ENCODE measurements at regions not wholly inside any gene's neighbourhood (a gene's known extent, or its start where the extent isn't known, plus 50 kb on each side); places are given as distances from the start of the nearest gene placed in this dataset.

DNA sequence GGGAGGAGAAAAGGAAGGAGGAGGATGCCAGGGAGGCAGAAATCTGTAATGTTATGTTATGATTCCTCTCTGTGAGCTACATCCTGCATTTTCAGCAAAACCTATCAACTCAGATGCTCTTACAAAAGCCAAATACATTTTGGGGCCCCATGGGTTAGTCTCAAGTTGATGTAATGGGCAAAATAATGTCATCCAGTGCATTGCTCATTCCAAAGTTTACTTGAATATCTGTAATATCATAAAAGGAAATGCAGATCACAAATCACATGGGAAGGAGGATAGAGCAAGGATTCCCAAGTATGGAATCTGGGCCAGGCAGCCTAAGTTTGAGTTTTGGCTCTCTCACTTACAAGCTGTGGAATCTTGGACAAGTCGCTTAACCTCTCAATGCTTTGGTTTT is 74.9 kb upstream of the SOD3 start:
- Histone ChIP-seq H3K9me2 (replicated peaks; ENCODE audit: insufficient read depth, low read length) (no peaks in the 10 kb centered on the region), H3K4me1 (ENCODE audit: low read length) (no peaks in the 10 kb centered on the region), H3K79me2 (ENCODE audit: low read length) (no peaks in the 10 kb centered on the region), H3K9me3 (replicated peaks; ENCODE audit: insufficient read depth, low read length) (no peaks in the 10 kb centered on the region), H3K4me2 (ENCODE audit: low read depth, low read length) (no peak overlapping the region), H3F3A (ENCODE audit: insufficient read depth, low read length) (no peaks in the 10 kb centered on the region), H3K27me3 (replicated peaks; ENCODE audit: insufficient read depth, low read length) (no peaks in the 10 kb centered on the region), H4K20me1 (ENCODE audit: insufficient read depth, low read length) (no peaks in the 10 kb centered on the region), H3K9ac (ENCODE audit: low read length) (no peak overlapping the region), H3K36me3 (replicated peaks; ENCODE audit: insufficient read depth, low read length) (no peaks in the 10 kb centered on the region), H2AFZ (ENCODE audit: low read length) (no peak overlapping the region), H3K4me3 (ENCODE audit: low read length) (no peak overlapping the region), H3K27ac (ENCODE audit: low read length) (no peak overlapping the region)
- DNase-seq: no peak
- no peak for TF ChIP-seq EZH2phosphoT487 (IDR thresholded peaks at IDR 0.05; ENCODE audit: low read length)
- no peak for TF ChIP-seq EZH2 (optimal IDR thresholded peaks at IDR 0.05; ENCODE audit: low read depth, low read length)
- TF ChIP-seq, protein P1, sequence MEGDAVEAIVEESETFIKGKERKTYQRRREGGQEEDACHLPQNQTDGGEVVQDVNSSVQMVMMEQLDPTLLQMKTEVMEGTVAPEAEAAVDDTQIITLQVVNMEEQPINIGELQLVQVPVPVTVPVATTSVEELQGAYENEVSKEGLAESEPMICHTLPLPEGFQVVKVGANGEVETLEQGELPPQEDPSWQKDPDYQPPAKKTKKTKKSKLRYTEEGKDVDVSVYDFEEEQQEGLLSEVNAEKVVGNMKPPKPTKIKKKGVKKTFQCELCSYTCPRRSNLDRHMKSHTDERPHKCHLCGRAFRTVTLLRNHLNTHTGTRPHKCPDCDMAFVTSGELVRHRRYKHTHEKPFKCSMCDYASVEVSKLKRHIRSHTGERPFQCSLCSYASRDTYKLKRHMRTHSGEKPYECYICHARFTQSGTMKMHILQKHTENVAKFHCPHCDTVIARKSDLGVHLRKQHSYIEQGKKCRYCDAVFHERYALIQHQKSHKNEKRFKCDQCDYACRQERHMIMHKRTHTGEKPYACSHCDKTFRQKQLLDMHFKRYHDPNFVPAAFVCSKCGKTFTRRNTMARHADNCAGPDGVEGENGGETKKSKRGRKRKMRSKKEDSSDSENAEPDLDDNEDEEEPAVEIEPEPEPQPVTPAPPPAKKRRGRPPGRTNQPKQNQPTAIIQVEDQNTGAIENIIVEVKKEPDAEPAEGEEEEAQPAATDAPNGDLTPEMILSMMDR (IDR thresholded peaks at IDR 0.05; ENCODE audit: low read length): no peak

DNA sequence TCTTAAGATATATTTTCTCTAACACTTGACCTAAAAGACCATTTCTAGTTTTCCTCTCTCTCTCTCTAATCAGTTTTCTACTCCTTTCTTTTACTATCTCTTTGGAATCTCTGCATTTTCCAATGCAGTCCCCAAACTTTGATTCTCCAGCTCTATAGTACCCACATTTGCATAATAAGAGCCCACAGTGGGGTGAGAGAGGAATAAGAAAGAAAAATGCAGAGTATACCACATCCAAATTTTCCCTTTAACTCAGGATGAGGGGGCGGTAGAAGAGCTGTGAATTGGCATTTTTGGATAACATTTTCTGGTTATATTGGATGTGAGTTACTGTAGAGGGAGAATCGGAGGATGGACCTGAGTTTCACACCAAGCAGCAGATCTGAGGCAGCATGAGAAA is 74.4 kb upstream of the SOD3 start:
- Histone ChIP-seq H3K4me1 (ENCODE audit: low read length) (no peaks in the 10 kb centered on the region), H3K9me2 (replicated peaks; ENCODE audit: insufficient read depth, low read length) (no peaks in the 10 kb centered on the region), H3K27me3 (replicated peaks; ENCODE audit: insufficient read depth, low read length) (no peaks in the 10 kb centered on the region), H3K4me3 (ENCODE audit: low read length) (no peak overlapping the region), H3K79me2 (ENCODE audit: low read length) (no peaks in the 10 kb centered on the region), H3K27ac (ENCODE audit: low read length) (no peak overlapping the region), H3K36me3 (replicated peaks; ENCODE audit: insufficient read depth, low read length) (no peaks in the 10 kb centered on the region), H3F3A (ENCODE audit: insufficient read depth, low read length) (no peaks in the 10 kb centered on the region), H3K4me2 (ENCODE audit: low read depth, low read length) (no peak overlapping the region), H3K9ac (ENCODE audit: low read length) (no peak overlapping the region), H4K20me1 (ENCODE audit: insufficient read depth, low read length) (no peaks in the 10 kb centered on the region), H3K9me3 (replicated peaks; ENCODE audit: insufficient read depth, low read length) (no peaks in the 10 kb centered on the region), H2AFZ (ENCODE audit: low read length) (no peak overlapping the region)
- TF ChIP-seq EZH2phosphoT487 (IDR thresholded peaks at IDR 0.05; ENCODE audit: low read length) (no peak), EZH2 (optimal IDR thresholded peaks at IDR 0.05; ENCODE audit: low read depth, low read length) (no peak)
- TF ChIP-seq, protein P1 (IDR thresholded peaks at IDR 0.05; ENCODE audit: low read length): no peak
- no peak for DNase-seq

DNA sequence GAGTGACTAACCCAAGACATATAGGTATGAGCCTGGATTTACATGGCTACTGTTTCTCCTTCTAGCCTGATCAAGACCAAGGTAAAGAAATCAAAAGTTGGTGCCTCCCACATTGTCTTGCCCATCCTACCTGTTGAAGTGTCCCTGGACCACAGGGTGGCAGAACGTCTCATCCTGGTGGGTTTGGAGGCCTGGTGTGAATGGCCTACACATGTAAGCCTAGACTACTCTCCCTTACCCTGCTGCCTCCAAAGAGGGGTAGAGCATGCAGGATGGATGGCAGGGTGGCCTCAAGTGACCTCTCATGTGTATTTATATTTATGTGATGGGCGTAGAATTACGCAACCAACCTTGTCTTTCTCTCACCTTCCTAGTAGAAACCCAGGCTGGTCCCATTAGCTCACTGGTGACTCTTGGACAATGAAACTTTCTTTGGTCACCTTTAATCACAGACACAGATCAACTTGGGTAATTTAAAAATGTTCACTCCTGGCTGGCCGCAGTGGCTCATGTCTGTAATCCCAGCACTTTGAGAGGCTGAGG is 73.3 kb upstream of the SOD3 start:
- Histone ChIP-seq H3K4me2 (ENCODE audit: low read depth, low read length) (no peak overlapping the region), H2AFZ (ENCODE audit: low read length) (no peak overlapping the region), H3K79me2 (ENCODE audit: low read length) (no peaks in the 10 kb centered on the region), H3F3A (ENCODE audit: insufficient read depth, low read length) (no peaks in the 10 kb centered on the region), H3K36me3 (replicated peaks; ENCODE audit: insufficient read depth, low read length) (no peaks in the 10 kb centered on the region), H3K4me3 (ENCODE audit: low read length) (no peak overlapping the region), H3K4me1 (ENCODE audit: low read length) (no peaks in the 10 kb centered on the region), H3K9me3 (replicated peaks; ENCODE audit: insufficient read depth, low read length) (no peaks in the 10 kb centered on the region), H3K9me2 (replicated peaks; ENCODE audit: insufficient read depth, low read length) (no peaks in the 10 kb centered on the region), H3K27ac (ENCODE audit: low read length) (no peak overlapping the region), H3K9ac (ENCODE audit: low read length) (no peak overlapping the region), H4K20me1 (ENCODE audit: insufficient read depth, low read length) (no peaks in the 10 kb centered on the region), H3K27me3 (replicated peaks; ENCODE audit: insufficient read depth, low read length) (no peaks in the 10 kb centered on the region)
- DNase-seq: no peak
- TF ChIP-seq, protein P1 (IDR thresholded peaks at IDR 0.05; ENCODE audit: low read length): no peak
- TF ChIP-seq EZH2 (optimal IDR thresholded peaks at IDR 0.05; ENCODE audit: low read depth, low read length) (no peak), EZH2phosphoT487 (IDR thresholded peaks at IDR 0.05; ENCODE audit: low read length) (no peak)
